ENCODE measurements at regions not wholly inside any gene's neighbourhood (a gene's known extent, or its start where the extent isn't known, plus 50 kb on each side); places are given as distances from the start of the nearest gene placed in this dataset.

- TF ChIP-seq CTCF (IDR thresholded peaks at IDR 0.05) (no peak), POLR2A (IDR thresholded peaks at IDR 0.05) (no peak)
Observed at GRCh38 chr6:154661768-154662167, 71.4 kb upstream of the SCAF8 start.
